PC-3 (cell line): ENCODE measurements at regions not wholly inside any gene's neighbourhood (a gene's known extent, or its start where the extent isn't known, plus 50 kb on each side); places are given as distances from the start of the nearest gene placed in this dataset.

ENCODE experiments used
- EZH2 ChIP-seq: fragments of 300-600 bp; sonication (generic); IDR thresholded peaks from one replicate; pipeline ENCODE4 v1.6.1; 2017; ENCODE audit warnings: antibody characterized with exemption, mild to moderate bottlenecking, low read length; ENCODE audit not compliant: unreplicated experiment
- EZH2phosphoT487 ChIP-seq: fragments of 300-600 bp; sonication (generic); IDR thresholded peaks from 2 replicates; pipeline ENCODE4 v1.6.1; 2018; ENCODE audit warnings: mild to moderate bottlenecking, antibody characterized with exemption, low read length, borderline replicate concordance
- TF ChIP-seq, protein P1 (sequence below): fragments of 300-600 bp; sonication (generic); conservative IDR thresholded peaks from 2 replicates; pipeline ENCODE4 v1.5.1; 2017; ENCODE audit warnings: antibody characterized with exemption, low read depth, mild to moderate bottlenecking, low read length

DNA sequence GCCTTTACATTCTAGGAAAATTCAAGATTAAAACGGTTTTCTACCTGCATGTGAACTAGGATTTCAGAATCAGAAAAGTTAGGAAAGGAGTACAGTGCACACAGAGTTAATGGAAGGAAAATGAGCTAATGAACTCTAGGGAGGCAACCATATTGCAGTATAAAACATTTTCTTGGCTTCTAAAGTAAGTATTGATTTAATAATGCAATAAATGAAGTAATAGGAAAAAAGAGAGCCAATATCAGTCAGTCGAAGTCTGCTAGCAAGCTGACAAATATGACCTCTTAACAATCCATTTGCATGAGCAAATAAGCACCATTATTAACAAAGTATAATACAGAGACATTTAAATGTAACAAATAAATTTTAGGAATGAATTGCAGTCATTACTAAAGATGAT lies 80.2 kb upstream of the COL3A1 start:
- TF ChIP-seq, protein P1, sequence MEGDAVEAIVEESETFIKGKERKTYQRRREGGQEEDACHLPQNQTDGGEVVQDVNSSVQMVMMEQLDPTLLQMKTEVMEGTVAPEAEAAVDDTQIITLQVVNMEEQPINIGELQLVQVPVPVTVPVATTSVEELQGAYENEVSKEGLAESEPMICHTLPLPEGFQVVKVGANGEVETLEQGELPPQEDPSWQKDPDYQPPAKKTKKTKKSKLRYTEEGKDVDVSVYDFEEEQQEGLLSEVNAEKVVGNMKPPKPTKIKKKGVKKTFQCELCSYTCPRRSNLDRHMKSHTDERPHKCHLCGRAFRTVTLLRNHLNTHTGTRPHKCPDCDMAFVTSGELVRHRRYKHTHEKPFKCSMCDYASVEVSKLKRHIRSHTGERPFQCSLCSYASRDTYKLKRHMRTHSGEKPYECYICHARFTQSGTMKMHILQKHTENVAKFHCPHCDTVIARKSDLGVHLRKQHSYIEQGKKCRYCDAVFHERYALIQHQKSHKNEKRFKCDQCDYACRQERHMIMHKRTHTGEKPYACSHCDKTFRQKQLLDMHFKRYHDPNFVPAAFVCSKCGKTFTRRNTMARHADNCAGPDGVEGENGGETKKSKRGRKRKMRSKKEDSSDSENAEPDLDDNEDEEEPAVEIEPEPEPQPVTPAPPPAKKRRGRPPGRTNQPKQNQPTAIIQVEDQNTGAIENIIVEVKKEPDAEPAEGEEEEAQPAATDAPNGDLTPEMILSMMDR: no peak
- TF ChIP-seq EZH2: no peak
- TF ChIP-seq EZH2phosphoT487: no peak
